Right atrium auricular region (tissue), 2 donors: ENCODE measurements at regions not wholly inside any gene's neighbourhood (a gene's known extent, or its start where the extent isn't known, plus 50 kb on each side); places are given as distances from the start of the nearest gene placed in this dataset.

ENCODE experiments used
- DNase-seq: peaks from one replicate; pipeline ENCODE4 v3.0.0-alpha.2; 2019; ENCODE audit warnings: low spot score
- H3K27ac ChIP-seq, 2 donors: fragments of 200-600 bp; sonication (generic); 1 replicate in 1 of 2; 2 replicates in 1 of 2; pipeline ENCODE4 v1.5.1; 2016 to 2019
- H3K27me3 ChIP-seq, 2 donors: fragments of 200-600 bp; sonication (generic); one replicate each; pipeline versions ENCODE4 v1.5.1 to v1.6.0; 2017 to 2019
- H3K36me3 ChIP-seq: fragments of 200-600 bp; sonication (generic); one replicate; pipeline ENCODE4 v1.5.1; 2016
- H3K4me1 ChIP-seq, 2 donors: fragments of 200-600 bp; sonication (generic); one replicate each; pipeline versions ENCODE4 v1.5.1 to v1.6.0; 2017 to 2019
- H3K4me3 ChIP-seq, 2 donors: fragments of 200-600 bp; sonication (generic); 1 replicate in 1 of 2; 2 replicates in 1 of 2; pipeline ENCODE4 v1.5.1; 2017 to 2019; ENCODE audit warnings: mild to moderate bottlenecking in 1 of 2, moderate library complexity in 1 of 2
- H3K9me3 ChIP-seq, 2 donors: fragments of 200-600 bp; sonication (generic); one replicate each; pipeline ENCODE4 v1.5.1; 2019
- CTCF ChIP-seq, 2 donors: fragments of 200-600 bp; sonication (generic); IDR thresholded peaks; one replicate each; pipeline ENCODE4 v1.5.1; 2019; ENCODE audit warnings: antibody characterized with exemption in 2 of 2

GRCh38 chr2:146227152-146228019, 1617.4 kb upstream of the ACVR2A start:
- no peak overlapping the region for H3K27ac ChIP-seq
- no peaks in the 10 kb centered on the region for H3K27me3 ChIP-seq
- H3K36me3 ChIP-seq = no peaks in the 10 kb centered on the region
- DNase-seq = no peak
- no peak for TF ChIP-seq CTCF (IDR thresholded peaks at IDR 0.05)
- H3K9me3 ChIP-seq = no peaks in the 10 kb centered on the region
- no peak overlapping the region for H3K4me3 ChIP-seq
- no peaks in the 10 kb centered on the region for H3K4me1 ChIP-seq

DNA sequence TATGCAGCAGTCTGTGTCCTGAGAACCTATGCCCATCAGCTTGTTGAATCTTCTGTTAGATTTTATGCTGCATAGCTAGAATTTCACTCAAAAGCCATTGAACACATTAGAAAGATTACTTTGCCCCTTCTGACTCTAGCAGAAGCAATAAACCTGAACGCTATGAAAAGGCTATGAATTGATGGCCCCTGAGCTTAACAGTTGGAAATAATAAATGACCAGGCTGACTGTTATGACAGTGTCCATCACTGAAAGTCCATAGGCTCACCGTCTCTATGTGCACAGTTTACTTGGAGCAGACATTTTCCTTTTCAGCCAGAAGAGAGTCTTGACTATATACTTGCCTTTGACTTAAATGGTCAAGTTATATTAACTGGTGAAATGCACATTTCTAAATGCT, 1618.8 kb upstream of the ACVR2A start:
- no peaks in the 10 kb centered on the region for H3K36me3 ChIP-seq
- H3K27me3 ChIP-seq = no peaks in the 10 kb centered on the region
- H3K4me1 ChIP-seq = no peaks in the 10 kb centered on the region
- no peak overlapping the region for H3K4me3 ChIP-seq
- H3K27ac ChIP-seq = no peak overlapping the region
- no peaks in the 10 kb centered on the region for H3K9me3 ChIP-seq
- no peak for DNase-seq
- no peak for TF ChIP-seq CTCF (IDR thresholded peaks at IDR 0.05)

DNA sequence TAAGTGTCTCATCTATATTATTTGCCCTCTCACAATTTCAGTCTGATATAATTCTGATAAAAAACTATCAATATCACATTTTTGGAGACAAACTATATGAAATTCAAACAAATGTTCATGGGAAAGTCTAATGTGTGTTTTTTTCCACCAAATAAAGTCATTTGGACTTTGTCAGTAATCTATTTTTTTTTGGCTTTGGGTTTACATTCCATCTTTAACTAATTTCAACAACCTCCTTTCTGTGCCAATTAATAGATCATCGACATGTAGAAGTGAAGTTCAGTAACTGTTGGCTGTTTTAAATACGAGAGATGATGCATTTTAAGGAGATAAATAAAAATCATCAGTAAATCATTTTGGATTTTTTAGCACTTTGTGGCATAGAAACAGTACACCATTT, 1623.0 kb upstream of the ACVR2A start:
- no peak for DNase-seq
- Histone ChIP-seq H3K4me1 (no peaks in the 10 kb centered on the region), H3K27me3 (no peaks in the 10 kb centered on the region), H3K9me3 (no peaks in the 10 kb centered on the region), H3K4me3 (no peak overlapping the region), H3K27ac (no peak overlapping the region), H3K36me3 (no peaks in the 10 kb centered on the region)
- TF ChIP-seq CTCF (IDR thresholded peaks at IDR 0.05) = no peak

DNA sequence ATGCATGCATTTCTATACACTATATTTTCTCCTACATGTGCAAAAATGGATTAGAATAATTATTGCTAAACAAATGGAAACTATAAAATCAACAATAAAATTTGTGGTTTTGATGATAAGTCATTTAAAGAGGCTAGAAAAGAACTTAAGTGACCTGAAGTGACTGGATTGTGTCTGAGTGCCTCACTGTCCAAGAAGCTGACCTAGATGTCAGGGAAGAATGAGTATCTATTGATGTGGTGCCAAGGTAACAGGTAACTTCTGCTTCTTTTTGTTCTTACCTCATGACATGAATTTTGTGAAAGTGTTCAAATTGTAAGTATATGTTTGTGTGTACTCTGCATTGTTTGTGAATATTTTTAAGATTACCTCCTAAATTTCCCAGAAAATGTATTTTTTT, 1623.9 kb upstream of the ACVR2A start:
- Histone ChIP-seq H3K4me3 (no peak overlapping the region), H3K36me3 (no peaks in the 10 kb centered on the region), H3K4me1 (no peaks in the 10 kb centered on the region), H3K27ac (no peak overlapping the region), H3K9me3 (no peaks in the 10 kb centered on the region), H3K27me3 (no peaks in the 10 kb centered on the region)
- no peak for TF ChIP-seq CTCF (IDR thresholded peaks at IDR 0.05)
- DNase-seq = no peak

DNA sequence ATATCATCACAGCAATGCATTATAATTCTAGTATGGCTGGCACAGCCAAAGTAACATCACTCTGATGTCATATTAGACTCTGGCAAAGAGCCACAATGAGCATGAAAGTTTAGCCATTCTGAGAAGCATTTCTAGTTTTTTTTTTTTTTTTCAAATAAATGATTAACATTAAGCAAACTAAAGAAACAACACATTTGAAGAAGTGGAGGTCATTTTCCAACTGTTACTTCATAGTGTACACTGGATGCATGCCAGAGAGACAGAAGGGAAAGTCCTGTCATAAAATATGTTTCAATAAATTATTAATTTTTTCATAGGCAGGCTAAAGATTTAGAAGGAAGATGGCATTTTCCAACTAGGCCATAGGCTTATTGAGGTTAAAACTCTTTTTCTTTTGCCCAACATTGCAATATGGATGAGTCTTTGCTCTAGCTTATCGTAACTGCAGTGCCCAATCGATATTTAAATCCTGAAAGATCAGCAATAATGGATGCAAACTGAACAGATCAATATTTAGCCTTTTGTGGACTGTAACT, 1630.4 kb upstream of the ACVR2A start:
- Histone ChIP-seq H3K36me3 (no peaks in the 10 kb centered on the region), H3K27me3 (no peaks in the 10 kb centered on the region)
- no peak for TF ChIP-seq CTCF (IDR thresholded peaks at IDR 0.05)

More for the DNA sequence above, 1630.4 kb upstream of the ACVR2A start:
- no peaks in the 10 kb centered on the region for H3K9me3 ChIP-seq
- no peak for DNase-seq
- no peak overlapping the region for H3K4me3 ChIP-seq
- no peak overlapping the region for H3K27ac ChIP-seq
- no peaks in the 10 kb centered on the region for H3K4me1 ChIP-seq
